GM21515 (cell line): ENCODE measurements at regions not wholly inside any gene's neighbourhood (a gene's known extent, or its start where the extent isn't known, plus 50 kb on each side); places are given as distances from the start of the nearest gene placed in this dataset.

Experiments used
- ATAC-seq: cut with Tn5 transposase; IDR thresholded peaks from one replicate; pipeline ENCODE4 v1.9.1; 2021; ENCODE audit not compliant: unreplicated experiment

DNA sequence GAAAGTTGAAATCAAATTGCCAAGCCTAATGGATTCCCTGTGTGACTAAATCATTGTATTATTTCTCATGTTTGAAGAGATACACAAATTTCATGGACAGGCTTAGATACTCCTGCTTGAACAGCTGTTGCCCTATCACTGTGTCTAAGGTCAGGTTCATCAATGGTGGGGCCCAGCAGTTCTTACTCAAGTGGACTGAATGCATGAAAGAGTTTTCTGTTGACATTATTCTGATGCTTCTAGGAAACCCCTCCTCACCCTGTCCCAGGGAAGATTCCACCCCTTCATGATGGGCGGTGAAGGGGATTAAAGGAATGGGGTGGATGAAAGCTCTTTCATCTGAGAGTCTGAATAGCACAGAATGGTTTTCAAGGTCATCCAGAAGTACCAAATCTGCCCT is 148.8 kb downstream of the INO80D start:
- ATAC-seq = no peak

DNA sequence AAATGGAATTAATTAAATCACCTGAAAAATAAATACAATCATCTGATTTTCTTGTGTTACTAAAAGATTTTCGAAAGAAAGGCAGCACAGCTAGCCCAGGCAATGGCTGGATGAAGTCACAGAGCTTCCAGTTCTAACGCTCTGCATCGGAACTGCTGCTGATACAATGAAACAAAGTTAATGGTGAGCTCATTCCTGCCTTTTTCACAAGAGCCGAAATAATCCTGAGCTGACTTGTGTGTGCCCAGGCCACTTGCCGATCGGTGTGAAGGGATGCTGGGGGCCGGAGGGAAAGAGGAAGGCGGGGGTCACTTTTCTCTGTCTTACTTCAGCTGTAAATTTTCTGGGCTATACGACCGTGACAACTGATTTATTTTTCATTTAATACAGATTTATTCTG is 149.5 kb downstream of the INO80D start:
- ATAC-seq = no peak

DNA sequence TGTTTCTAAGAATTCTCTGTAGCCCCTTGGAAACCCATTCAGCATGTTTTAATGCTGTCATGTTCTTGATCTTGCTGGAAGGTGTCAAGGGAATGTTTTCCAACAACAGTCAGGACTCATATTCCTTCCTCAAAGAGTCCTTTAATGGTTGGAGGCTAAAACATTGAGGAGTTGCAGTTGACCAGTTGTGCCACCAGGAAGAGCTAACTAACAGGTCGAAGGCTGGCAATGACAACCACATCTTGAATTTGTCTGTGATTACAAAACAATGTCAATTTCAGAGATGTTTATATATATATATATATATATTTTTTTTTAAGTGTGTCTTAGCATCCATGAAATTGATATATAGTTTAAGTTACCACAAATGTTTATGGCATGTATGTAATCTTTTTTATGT is 151.5 kb downstream of the INO80D start:
- no peak for ATAC-seq

DNA sequence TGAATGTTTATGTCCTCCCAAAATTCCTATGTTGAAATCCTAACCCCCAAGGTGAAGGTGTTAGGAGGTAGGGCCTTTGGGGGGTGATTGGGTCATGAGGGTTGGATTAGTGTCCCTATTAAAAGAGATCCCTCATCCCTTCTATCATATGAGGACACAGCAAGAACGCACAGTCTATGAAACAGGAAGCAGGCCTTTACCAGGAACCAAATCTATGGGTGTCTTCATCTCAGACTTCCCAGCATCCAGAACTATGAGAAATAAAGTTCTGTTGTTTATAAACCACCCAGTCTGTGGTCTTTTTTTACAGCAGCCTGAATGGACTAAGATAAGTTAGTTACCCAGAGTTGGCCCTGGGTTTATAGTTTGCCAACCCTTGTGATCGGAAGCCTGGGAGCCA is 153.1 kb downstream of the INO80D start:
- ATAC-seq = no peak

DNA sequence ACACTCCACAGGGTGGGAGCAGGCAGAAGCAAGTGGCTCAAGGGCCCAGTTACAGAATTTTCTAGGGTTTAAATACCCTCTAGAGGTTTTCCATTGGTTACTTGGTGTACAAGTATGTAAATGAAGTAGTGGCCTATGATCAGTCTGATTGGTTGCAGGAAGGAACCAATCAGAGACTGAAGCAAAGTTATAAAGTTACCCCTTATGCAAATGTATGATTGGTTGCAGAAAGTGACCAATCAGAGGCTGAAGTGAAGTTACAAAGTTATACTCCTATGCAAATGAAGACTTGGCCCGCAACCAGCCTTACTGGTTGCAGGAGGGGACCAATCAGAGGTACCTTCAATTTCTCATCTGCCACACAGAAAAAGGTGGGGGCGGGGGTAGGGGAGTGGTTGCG is 154.6 kb downstream of the INO80D start:
- ATAC-seq = no peak

DNA sequence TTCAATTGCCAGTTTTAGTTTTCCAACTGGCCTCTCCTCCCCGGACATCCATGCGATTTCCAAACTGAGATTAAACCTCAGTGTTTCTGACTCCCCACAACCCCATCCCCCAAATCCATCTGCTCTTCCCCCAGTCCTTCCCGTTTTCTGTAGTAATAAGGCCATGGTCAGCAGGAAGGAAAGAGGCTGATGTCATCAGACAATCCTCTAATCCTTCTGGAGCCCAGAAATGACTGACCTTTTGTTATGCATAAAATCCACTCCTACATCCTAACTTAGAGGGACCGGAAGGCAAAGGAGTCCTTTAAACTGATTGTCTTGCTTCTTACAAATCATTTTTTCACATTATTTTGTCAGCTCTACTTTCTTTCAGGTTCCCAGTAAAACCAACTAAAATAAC is 155.8 kb downstream of the INO80D start:
- ATAC-seq = no peak

DNA sequence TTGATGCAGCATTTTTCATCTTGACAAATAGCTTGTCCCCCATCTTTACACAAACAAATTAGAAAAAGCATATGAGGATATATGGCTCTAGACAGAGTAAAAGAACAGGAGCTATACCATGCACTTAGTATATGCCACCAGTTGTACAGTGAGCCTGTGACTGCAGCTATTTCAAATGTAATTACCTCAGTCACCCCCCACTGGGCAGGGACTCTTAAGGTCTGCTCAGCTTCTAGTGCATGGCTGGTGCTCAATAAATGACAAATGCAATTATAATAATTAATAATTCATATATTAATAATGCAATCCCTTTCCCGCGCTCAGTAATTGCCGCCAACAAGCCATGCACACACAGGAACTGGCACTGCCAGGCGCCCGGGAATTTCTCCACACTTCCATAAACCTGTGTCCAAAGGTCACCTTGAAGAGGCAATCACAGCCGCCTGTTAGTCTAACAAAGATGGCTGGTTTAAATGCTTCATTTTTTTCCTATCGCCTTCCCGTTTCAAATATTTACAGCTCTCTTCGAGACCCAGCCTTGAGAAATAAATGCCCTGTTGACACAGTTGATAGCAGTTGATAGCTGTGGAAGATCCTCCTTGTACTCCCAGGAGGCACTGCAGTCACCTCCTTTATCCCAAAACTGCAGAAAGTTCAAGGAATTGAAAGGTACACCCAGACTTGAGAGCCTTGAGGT is 156.6 kb downstream of the INO80D start:
- ATAC-seq = no peak

DNA sequence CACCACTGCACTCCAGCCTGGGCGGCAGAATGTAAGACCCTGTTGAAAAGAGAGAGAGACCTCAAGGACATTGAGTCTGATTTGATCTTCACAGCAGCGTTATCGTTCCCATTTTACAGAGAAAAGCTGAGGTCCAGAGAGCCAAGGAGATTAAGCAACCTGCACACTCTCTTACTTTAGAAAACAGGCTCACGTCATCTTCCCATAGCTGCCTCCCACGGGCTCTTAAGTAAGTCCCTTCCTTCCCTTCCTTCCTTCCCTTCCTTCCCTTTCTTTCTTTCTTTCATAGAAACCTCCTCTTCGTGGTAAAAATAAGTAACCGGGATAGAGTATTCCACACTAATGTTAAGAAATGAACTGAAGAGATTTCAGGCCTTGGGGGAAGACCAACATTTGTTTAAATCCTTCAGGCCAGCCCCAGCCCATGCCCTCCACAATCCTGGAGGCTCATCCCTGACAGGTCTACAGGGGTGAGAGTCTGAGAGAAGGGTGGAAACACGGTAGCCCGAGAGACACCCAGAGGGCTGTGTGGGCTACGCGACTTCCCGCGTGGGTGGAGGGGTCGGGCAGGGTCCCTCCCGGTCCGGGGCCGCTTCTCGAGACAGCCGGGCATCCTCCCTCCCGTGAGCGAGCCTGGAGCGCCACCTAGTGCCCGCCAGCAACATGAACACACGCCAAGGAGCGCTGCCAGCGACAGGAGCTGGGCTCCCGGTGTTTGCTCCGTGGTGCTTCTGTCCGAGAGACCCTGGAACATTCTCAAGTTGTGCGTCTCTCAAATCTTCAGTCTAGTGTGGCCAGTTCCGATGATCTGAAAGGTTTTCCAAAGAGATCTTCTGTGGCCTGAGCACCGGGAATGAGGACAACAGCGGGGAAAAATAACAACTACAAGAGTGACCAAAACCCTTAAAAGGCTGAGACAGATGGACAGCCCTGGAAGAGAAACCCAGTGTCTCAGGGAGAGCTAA is 160.3 kb downstream of the INO80D start:
- ATAC-seq = peak; percentile 96

DNA sequence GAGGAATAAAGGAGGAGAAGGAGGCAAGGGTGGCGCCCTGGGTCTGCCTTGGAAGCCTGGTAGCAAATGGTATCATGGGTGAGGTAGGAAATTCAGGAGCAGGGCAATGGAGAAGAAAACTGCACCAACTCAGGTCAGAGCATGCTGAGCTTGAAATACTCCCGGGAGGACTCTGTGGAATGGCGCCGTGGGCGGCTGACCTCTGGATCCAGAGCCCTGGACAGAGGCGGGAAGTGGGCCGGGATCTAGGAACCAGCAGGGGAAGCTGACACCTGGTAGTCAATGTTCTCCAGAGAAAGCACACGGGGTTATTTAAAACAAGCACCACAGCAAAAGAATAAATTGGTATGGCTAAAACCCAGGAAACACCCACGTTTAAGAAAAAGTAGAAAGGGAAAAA is 161.3 kb downstream of the INO80D start:
- ATAC-seq = no peak

DNA sequence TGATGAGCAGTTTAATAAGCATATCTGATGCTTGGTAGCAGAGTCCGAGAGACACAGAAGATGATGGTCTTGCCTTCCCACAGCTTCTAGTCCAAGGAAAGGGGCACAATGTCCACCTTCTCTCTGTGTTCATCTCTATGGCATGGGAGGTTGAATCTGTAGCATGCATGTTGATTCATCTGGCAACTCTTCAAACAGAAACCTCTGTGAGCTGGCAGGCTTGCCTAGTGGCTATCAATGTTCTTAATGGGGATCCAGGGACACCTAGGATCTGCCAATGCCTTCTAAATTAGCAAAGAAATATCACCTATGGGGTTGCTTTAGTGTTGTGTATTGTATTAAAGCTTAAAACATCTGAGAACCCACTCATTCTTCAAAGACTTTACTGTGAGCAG is 170.8 kb downstream of the INO80D start:
- ATAC-seq = no peak

DNA sequence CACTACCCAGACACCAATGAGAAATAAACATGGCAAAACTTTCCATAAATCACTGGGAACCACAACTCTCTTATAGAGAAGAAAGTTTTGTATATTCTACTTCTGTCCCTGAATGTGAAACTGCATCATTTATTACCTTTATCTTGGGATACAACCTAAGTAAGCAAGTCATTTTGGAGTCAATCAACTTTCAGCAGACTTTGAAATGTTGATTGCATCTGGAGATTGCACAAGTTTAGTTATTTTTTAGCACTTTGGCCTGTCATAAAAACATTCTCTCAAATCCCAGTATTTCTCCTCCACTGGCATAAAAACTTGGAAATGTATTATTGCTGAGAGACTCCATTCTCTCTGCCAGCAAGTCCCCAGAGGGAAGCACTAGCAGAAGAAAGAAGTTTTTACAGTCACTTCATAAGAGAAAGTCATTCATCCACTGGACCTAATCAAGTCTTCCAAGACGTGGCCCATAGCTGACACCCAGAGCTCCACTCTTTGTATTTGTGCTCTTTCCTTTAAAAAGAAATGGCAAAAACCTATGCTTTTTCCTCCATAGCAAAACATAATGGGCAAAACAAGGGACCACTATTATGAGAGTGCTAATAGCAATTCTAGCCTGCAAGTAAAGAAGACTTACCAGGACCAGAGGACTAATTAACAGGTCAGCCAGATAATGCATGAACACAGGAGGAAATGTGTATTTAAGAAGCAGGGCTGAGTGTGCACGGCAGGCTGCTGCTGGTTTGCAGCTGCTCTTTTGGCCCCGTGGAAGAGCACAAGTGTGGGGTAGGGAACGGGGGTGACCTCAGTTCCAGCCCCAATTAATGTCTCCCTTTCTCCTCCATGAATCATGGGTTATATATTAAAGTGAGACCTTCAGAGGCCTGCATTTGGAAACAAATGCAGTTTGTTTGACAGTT is 171.5 kb downstream of the INO80D start:
- no peak for ATAC-seq

DNA sequence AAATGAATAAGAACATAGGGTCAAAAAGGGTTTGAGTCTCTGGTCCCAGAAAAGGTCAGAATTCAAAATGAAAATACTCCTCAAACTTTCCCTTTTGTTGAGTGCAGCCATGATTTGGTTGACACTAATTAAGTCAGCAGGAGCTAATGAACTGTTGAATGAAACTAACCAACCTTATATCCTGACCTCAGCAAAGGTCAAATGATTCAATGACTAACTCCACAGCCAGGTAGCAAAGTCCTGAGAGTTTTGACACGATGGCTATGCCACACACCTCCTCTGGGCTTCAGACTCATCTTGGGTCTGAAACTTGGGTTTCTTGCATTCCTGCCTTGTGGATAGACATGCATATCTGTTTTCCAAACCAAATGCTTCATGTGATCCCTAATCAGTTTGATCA is 172.3 kb downstream of the INO80D start:
- ATAC-seq = no peak

DNA sequence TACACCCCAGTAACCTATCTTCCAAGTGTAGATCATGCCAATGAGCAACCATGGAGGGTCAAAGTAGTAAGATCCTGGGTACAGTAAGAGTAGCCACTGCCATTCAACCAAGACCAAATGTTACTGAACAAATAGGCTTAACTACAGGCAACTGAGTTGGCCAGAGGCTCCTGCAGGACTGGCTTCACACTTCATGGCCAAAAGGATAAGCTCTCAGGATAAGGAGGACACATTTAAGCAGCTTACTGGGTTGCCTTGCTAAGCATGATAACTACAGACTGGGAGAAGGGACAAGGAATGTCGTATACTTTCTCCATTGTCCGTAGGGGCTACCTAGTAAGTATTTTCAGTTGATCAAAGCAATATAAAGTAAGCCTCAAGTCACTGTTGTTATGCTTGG is 174.7 kb downstream of the INO80D start:
- no peak for ATAC-seq

DNA sequence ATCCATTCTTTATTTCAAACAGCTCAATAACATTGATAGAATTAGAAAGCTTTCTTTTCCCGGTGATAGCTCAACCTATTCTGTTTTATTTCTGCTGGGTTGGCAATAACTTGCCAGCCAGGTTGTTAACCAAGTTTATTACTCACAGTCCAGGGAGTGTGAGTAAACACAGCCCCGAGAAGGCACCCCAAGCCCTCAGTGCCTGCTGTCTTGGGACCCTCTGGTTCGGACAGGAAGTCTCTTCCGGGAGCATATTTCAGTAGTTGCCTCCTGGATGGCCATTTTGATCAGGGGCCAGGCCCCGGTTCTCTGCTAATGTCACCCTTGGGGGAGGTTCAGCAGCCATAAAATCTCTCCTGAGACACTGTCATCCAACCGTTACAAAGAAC is 176.8 kb downstream of the INO80D start:
- no peak for ATAC-seq

DNA sequence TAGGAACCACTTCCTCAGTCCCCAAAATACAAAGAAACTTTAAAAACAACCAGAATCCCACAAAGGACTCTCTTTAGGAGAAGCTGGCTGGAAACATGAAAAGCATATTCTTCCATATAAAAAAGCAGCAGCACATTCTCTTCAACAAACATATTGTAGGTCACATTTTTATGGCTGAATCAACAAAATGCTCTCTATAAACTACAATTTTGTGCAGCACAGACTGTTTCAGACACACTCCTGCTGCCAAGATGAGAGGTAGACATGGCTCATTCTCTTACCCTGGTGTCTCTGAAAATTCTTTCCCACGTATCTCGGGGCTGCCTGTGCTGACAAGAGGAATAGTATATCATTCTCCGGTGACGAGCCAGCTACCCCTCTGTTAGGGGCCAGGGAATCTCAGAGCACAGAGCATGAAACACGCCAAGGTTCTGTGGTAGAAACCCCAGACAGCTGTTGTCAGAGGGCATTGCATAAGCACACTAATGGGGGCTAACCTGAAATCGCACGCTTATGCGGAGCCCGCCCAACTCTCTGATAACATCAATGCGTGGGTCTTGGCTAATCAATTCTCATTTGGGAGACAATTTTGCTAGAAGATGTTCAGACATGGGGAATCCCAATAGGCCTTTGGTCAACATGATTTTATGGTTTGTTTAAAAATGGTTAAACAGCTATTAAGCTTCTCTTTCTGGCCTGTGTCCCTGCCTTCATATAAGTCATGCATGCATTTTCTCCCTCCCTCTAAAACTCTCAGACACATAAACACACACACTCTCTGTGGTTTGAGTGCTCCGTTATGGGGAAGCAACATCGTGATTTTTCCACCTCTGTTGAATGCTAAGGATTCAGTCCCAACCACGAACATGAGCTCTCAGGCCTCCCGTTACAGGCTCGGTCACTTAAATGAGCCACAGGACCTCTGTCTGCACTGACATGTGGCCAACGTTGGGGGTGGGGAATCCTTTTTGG is 177.5 kb downstream of the INO80D start:
- no peak for ATAC-seq

DNA sequence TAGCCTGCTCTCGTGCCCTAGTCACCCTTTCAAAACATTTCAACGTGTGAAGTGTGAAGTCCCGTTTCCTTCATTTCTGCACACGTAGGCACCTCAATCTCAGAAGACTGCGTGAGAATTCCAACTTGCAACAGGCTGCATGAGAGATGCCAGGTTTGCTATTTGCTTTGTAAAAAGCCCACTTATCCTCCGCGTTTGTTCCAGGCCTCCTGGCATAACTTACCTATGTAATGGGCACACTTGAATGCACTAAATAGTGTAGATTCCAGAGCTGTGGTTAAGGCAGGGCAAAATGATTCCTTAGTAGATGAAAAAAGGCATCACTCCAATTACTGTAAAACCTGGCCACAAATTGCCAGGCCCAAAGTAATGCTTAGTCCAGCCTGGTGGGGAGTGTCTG is 179.6 kb downstream of the INO80D start:
- no peak for ATAC-seq

DNA sequence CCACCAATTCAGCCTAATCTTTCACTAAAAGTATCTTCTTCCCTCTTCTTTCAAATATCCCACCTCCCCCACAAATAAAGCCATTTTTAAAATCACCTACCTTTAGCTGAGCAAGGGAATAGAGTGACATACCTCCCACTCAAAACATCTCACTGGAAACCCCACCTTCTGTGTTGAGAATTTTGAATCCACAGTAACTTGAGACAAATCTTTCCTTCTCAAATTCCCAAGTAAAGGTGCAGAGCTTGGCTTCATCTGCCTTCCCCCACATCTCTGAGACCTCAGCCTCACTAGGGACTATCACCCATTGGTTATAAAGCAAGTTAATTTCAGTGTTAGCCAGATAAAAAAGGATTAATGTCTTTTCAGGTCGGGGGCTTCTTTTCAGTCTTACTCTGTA is 180.4 kb downstream of the INO80D start:
- no peak for ATAC-seq

DNA sequence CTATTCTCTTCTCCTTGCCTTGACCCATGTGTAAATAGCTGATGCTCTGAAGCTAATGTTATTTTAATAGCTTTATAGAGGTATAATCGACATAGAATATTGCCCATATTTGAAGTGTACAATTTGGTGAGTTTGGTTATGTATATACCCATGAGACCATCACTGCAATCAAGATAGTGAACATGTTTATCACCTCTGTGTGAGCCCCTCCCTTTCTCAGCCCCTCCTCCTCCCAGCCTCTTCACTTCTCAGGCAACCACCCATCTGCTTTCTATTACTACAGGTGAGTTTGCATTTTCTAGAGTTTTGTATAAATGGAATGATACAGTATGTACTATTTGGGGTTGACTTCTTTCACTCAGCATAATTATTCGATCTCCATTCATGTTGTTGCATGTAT is 181.1 kb downstream of the INO80D start:
- ATAC-seq = no peak

DNA sequence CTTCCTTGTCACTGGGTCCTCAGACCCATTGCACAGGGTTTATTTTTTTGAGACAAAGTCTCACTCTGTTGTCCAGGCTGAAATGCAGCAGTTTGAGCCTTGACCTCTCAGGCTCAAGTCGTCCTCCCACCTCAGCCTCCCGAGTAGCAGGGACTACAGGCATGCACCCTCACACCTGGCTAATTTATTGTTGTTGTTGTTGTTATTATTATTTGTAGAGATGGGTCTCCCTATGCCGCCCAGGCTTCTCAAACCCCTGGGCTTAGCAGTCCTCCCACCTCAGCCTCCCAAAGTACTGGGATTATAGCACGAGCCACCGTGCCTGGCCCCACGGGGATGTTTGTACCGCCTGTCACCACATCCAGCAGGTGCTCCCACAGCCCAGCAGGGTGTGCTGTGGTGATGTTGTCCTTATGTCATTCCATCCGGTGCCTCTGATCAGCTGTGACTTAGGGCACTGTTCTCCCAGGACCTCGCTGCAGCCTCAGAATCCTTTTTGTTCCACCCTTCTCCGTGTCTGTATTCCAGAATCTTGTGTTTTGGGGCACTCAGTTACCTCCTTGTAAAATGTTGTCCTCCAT is 182.3 kb downstream of the INO80D start:
- ATAC-seq = no peak

DNA sequence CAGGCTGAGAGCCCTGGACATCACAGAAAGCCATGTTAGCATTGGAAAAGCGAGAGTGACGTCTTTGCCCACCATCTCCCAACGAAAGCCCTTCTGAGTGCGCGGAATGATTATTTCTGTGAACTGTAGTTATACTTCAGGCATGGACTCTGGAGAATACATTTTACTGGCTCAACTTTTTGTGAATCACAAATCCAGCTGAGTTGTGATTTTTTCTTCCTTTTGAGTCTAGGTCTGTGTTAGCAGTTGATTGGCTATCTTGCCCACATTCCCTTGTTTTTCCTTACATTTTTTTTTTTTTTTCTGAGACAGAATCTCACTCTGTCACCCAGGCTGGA is 183.1 kb downstream of the INO80D start:
- no peak for ATAC-seq
